ENCODE measurements at regions not wholly inside any gene's neighbourhood (a gene's known extent, or its start where the extent isn't known, plus 50 kb on each side); places are given as distances from the start of the nearest gene placed in this dataset.

DNA sequence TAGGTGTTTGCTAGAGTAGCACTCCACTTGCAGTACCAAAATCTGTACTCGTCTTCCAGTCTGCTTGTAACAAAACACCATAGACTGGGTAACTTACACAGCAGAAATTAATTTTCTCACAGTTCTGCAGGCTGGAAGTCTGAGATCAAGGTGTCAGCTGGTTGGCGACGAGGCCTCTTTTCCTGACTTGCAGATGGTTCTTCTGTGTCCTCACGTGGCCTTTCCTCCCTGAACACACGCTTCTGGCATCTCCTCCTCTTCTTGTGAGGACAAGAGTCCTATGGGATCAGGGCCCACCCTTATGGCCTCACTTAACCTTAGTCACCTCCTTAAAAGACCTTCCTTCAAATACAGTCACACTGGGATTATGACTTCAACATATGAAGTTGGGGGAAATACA lies 493.5 kb upstream of the MYT1L start:
- H3K9me1 ChIP-seq (ENCODE audit: insufficient read depth, low read length) = no peaks in the 10 kb centered on the region
- TF ChIP-seq CHD1 (IDR thresholded peaks at IDR 0.05; ENCODE audit: low read depth, low read length) = no peak
- no peaks in the 10 kb centered on the region for H3K36me3 ChIP-seq (ENCODE audit: control insufficient read depth, insufficient read depth, low read length)
- no peak for ATAC-seq (ENCODE audit: low read depth)
- H2AFZ ChIP-seq (replicated peaks; ENCODE audit: low read length, poor library complexity) = no peak overlapping the region
- 17% methylated on average over 1 of the region's 5 CpGs; no CpG with 5 or more reads in 1 of the 2 experiments for WGBS, 2 experiments (ENCODE audit: extremely low coverage in 2 of 2, insufficient read length in 1 of 2)
- H4K8ac ChIP-seq (ENCODE audit: low read depth in 2 of 2, low read length in 2 of 2) = no peak overlapping the region
- no peak overlapping the region for H3K56ac ChIP-seq (ENCODE audit: extremely low read depth, insufficient read depth, low read length)
- no peak overlapping the region for H3K9ac ChIP-seq (ENCODE audit: low read depth, low read length)
- no peak overlapping the region for H2BK5ac ChIP-seq (ENCODE audit: low read depth, low read length, poor library complexity, severe bottlenecking)
- no peaks in the 10 kb centered on the region for H3K79me1 ChIP-seq (ENCODE audit: low read depth in 1 of 2, low read length in 2 of 2)
- no peak for DNase-seq
- in situ Hi-C loops (cut with MboI; ENCODE audit: low sequenced_read_pairs) = no loop called here
- POLR2A ChIA-PET (ENCODE audit: unreplicated experiment) = no interaction called here
- no peaks in the 10 kb centered on the region for H4K20me1 ChIP-seq (ENCODE audit: insufficient read depth, low read length)
- no peak overlapping the region for H2BK120ac ChIP-seq (ENCODE audit: low read depth, low read length)
- H3K27me3 ChIP-seq (ENCODE audit: control insufficient read depth, insufficient read depth, low read length) = no peaks in the 10 kb centered on the region
- H3K4ac ChIP-seq (ENCODE audit: low read depth, low read length) = no peak overlapping the region
- CTCF ChIA-PET = no interaction called here
- H3K4me2 ChIP-seq (ENCODE audit: low read depth, low read length) = no peak overlapping the region
- no peak overlapping the region for H2AK9ac ChIP-seq (replicated peaks; ENCODE audit: low read depth, low read length, poor library complexity)
- no peak overlapping the region for H3K14ac ChIP-seq (replicated peaks; ENCODE audit: low read depth, low read length)
- no peak overlapping the region for H3K18ac ChIP-seq (ENCODE audit: low read depth, low read length)
- H3K4me3 ChIP-seq (ENCODE audit: insufficient read depth, low read depth, low read length) = no peak overlapping the region
- H3K9me3 ChIP-seq (ENCODE audit: control insufficient read depth, insufficient read depth, low read length) = peaks cover 41% of the 10 kb centered on the region
- intact Hi-C loops (cut with micrococcal nuclease) = no loop called here
- H3K4me1 ChIP-seq (ENCODE audit: control insufficient read depth, insufficient read depth, low read length) = no peaks in the 10 kb centered on the region
- H4K91ac ChIP-seq (ENCODE audit: insufficient read depth, low read depth, low read length) = no peak overlapping the region
- H2BK20ac ChIP-seq (ENCODE audit: low read depth, low read length) = no peak overlapping the region
- no TSS peak for BruUV-seq (replicated peaks)
- no peak overlapping the region for H2BK15ac ChIP-seq (ENCODE audit: low read depth, low read length)
- H3K27ac ChIP-seq (ENCODE audit: insufficient read depth, low read length) = no peak overlapping the region
- no peak overlapping the region for H3K23ac ChIP-seq (ENCODE audit: low read depth, low read length)
- H2AK5ac ChIP-seq (ENCODE audit: low read depth, low read length) = no peak overlapping the region
- dilution Hi-C loops (cut with HindIII; ENCODE audit: low sequenced_read_pairs, unreplicated experiment) = no loop called here
- H4K5ac ChIP-seq (ENCODE audit: low read depth, low read length) = no peak overlapping the region
